ENCODE measurements at regions not wholly inside any gene's neighbourhood (a gene's known extent, or its start where the extent isn't known, plus 50 kb on each side); places are given as distances from the start of the nearest gene placed in this dataset.
A peak's percentile ranks its signal among the peaks of the same experiment; 100 is the strongest.
"Not testable (repeated sequence)": the region's sequence is repeated elsewhere in the genome, so short reads cannot be mapped to it uniquely, and the experiment has no call there.

DNA sequence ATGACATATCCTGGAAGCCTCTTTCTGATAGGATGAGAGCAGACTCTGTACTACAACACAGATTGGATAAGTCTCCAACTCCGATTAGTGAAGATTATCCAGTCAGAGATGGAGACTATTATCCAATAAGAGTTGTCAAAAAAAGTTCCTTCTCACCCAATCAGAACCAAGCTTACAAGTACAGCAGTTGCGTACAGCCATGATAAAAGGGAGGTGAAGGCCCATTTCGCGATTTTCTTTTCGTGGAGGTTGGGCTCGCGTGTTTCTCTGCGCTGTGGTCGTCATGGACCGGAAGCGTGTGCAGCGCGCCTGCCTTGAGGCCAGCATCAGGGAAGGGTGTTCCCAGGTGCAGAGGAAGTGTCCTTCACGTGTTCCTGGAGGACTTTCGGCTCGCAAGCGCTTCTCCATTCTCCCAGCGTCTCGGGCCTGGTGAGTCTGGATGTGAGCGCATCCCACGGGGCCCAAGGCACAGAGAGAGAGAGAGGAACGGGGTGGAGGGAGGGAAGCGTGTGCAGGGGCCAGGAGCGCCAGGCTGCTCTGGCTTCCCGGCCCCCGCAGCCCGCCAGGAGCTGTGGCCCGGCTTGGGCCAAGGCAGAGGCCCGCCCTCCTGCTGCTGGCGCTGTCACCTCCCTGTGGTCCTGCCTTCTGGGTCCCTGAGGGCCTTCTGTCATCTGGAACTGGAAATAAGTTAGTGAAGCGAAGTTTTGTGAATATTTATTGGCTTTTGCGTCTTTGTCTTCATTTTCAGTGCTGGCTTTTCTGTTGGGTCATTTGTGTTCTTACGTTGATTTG is 53.9 kb downstream of the CDRT15L2 start:
- H3K9me3 ChIP-seq; DNase-seq; H3K36me3 ChIP-seq; H3K4me3 ChIP-seq; H3K4me1 ChIP-seq; H3K27me3 ChIP-seq; intact Hi-C loops (cut with DNase I); H3K27ac ChIP-seq: not testable (repeated sequence)
- WGBS, 2 donors: 94% methylated on average over 33 of the region's 33 CpGs

DNA sequence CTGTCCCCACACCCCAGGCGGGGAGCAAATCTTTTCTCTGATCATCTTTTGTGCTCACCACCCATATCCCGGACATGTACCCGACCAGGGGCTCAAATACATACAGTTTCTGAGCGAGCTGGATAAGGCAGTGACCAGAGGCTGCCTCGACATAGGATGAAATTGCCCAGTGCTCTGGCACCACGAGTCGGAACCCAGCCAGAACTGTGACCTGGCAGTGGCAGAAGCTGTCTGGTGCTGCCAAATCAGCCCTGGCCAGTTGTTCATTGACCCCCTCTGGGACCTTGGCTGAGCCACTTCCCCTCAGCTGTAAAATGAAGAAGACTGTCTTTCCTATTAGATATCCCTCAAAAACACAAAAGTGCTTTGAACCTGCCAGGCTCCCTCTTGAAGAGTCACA is 60.6 kb downstream of the CDRT15L2 start:
- H3K9me3 ChIP-seq; H3K36me3 ChIP-seq; H3K4me1 ChIP-seq; intact Hi-C loops (cut with DNase I); H3K27ac ChIP-seq; H3K4me3 ChIP-seq; H3K27me3 ChIP-seq; DNase-seq: not testable (repeated sequence)
- 88 to 89% methylated on average over 7 of the region's 7 CpGs for WGBS, 2 donors

DNA sequence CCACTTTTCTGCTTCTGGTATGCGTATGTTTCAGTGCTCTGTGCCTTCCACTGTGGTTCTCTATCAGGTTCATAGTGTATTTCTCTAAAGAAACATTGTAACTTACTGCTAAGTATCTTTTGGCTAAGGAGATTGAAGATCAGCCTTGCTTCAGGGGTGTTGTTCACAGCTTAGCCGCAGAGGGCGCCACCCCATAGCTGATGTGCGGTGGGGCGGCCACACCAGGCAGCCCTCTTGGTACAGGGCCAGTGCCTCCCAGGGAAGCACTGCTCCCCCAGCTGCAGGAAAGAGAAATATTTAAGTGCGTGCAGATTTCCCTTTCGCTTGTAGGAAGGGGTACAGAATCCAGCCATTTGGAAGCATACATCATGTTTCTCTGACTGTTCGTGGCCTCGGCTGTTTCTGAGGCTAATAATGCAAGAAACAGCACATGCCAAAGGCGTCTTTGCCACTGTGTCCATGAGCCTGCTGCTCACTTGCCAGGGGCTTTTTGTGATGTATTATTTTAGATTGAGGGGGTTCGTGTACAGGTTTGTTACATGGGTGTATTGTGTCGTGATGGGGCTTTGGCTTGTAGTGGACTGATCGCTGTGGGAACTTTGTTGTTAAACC is 67.2 kb downstream of the CDRT15L2 start:
- WGBS, 2 donors: 46 to 54% methylated on average over 13 of the region's 13 CpGs

DNA sequence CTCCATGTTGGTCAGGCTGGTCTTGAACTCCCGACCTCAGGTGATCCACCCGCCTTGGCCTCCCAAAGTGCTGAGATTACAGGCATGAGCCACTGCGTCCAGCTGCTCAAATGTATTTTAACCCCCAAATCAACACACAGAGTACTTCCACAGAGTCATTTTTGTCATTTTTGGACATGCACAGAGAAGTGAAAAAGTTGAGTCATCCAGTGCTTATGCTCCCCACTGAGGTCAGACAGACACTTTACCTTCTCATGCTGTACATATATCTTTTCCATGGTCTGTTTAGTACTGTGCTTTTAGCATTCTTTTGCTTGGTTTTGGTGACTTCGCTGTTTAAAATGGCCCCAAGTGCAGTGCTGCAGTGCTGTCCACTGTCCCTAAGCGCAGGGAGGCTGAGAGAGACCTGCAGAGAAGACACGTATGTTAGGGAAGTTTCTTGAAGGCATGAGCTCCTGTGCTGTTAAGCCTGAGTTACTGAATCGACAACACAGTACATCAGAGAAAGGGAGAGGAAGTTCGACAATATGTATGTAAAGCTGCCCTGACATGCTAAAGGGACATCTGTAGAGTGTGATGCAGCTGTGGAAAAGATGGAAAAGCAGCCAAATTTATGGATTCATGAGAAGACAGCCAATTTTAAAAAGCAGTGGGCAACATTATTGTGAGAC is 69.7 kb downstream of the CDRT15L2 start:
- H3K27me3 ChIP-seq; H3K4me3 ChIP-seq; H3K27ac ChIP-seq; H3K4me1 ChIP-seq; intact Hi-C loops (cut with DNase I); DNase-seq; H3K36me3 ChIP-seq; H3K9me3 ChIP-seq: not testable (repeated sequence)
- 69 to 78% methylated on average over 8 of the region's 8 CpGs for WGBS, 2 donors

More for the DNA sequence above, 67.2 kb downstream of the CDRT15L2 start:
- H3K36me3 ChIP-seq; H3K27me3 ChIP-seq; intact Hi-C loops (cut with DNase I); H3K4me1 ChIP-seq; DNase-seq; H3K4me3 ChIP-seq; H3K9me3 ChIP-seq; H3K27ac ChIP-seq: not testable (repeated sequence)
- TF ChIP-seq, protein P1, sequence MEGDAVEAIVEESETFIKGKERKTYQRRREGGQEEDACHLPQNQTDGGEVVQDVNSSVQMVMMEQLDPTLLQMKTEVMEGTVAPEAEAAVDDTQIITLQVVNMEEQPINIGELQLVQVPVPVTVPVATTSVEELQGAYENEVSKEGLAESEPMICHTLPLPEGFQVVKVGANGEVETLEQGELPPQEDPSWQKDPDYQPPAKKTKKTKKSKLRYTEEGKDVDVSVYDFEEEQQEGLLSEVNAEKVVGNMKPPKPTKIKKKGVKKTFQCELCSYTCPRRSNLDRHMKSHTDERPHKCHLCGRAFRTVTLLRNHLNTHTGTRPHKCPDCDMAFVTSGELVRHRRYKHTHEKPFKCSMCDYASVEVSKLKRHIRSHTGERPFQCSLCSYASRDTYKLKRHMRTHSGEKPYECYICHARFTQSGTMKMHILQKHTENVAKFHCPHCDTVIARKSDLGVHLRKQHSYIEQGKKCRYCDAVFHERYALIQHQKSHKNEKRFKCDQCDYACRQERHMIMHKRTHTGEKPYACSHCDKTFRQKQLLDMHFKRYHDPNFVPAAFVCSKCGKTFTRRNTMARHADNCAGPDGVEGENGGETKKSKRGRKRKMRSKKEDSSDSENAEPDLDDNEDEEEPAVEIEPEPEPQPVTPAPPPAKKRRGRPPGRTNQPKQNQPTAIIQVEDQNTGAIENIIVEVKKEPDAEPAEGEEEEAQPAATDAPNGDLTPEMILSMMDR (IDR thresholded peaks at IDR 0.05): peak in 1 of 4 experiments; percentile 22

DNA sequence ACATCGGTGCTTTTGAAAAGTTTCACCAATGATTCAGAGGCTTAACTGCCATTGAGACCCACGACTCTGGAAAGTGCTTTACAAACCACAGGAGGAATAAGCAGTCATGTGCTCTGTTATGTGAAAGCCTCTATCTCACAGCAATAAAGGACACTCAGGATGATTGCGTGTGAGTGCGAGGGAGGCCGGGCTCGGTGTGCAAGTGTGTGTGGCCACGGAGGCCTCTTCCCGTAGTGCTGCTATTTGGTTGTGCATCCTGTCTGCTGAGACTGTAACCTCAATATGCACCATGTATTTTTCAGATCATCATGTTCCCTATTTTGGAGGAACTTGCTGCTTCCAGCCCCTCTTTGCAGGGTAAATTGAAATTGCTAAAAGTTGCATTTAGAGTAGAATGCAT is 71.5 kb downstream of the CDRT15L2 start:
- H3K4me1 ChIP-seq; DNase-seq; intact Hi-C loops (cut with DNase I); H3K36me3 ChIP-seq; H3K9me3 ChIP-seq; H3K4me3 ChIP-seq; H3K27ac ChIP-seq; H3K27me3 ChIP-seq: not testable (repeated sequence)
- 52 to 84% methylated on average over 8 of the region's 8 CpGs for WGBS, 2 donors

DNA sequence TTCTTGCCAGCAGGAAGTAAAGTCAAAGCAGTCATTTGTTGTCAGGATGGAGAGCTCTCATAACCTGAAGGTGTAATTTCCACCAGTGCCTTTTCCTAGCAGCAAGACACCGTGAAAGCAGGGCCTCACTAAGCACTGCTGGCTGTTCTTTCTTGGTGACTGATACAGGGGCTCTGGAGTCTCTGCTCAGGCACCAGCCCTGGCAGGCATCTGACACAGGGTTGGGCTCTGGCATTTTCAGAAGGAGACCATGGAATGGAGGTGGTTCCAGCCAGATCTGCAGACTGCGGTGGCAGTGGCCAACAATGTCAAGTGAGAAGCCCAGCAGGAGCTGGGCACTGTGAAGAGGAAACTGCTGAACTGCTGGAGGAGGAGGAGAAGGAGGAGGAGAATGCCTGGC is 72.2 kb downstream of the CDRT15L2 start:
- H3K4me3 ChIP-seq; intact Hi-C loops (cut with DNase I); H3K9me3 ChIP-seq; H3K27ac ChIP-seq; H3K36me3 ChIP-seq; H3K4me1 ChIP-seq; H3K27me3 ChIP-seq; DNase-seq: not testable (repeated sequence)
- WGBS, 2 donors: 49 to 66% methylated on average over 2 of the region's 2 CpGs

DNA sequence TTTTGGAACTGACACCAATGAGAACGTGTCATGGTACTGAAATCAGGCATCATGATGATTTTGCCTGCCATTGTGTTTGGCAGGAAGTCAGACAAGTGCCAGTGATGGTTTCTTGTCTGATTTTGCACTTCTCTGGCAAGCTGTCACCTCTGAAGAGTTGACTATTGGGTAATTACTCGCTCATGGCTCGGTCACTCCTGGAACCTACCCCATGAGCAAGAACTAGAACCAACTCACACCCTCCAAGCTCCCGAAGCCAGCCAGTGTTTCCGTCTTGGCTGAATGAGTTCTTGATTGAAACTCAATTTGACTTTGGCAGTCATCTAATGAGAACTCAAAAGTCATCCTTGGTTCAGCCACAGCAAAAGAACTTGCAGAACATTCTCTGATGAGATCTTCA is 73.9 kb downstream of the CDRT15L2 start:
- WGBS, 2 donors: 95 to 96% methylated on average over 4 to 5 of the region's 5 CpGs
- intact Hi-C loops (cut with DNase I); H3K27me3 ChIP-seq: not testable (repeated sequence)

DNA sequence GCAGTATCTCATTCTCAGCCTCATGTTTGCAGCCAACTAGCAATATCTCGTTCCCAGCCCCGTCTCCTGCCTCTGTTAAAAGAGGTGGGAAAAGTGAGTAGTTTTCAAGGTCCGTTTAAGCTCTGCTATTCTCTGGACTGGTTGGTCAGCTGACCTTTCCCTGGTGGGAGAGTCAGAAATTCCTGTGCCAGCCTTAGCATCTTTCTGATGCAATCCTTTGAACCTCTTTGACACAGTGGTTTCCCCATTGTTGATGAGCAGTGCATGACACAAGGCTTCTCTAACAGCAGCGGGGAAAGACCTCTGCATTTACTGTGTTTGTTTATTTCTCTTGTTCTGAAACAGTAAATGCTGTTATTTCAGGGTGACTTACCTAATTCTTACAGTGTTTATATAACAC is 74.6 kb downstream of the CDRT15L2 start:
- DNase-seq; intact Hi-C loops (cut with DNase I); H3K27ac ChIP-seq; H3K9me3 ChIP-seq; H3K27me3 ChIP-seq; H3K4me3 ChIP-seq; H3K4me1 ChIP-seq; H3K36me3 ChIP-seq: not testable (repeated sequence)
- 76 to 86% methylated on average over 4 of the region's 4 CpGs for WGBS, 2 donors

More for the DNA sequence above, 73.9 kb downstream of the CDRT15L2 start:
- not testable (repeated sequence) for H3K4me3 ChIP-seq, H3K9me3 ChIP-seq, H3K4me1 ChIP-seq, H3K27ac ChIP-seq, DNase-seq, H3K36me3 ChIP-seq

DNA sequence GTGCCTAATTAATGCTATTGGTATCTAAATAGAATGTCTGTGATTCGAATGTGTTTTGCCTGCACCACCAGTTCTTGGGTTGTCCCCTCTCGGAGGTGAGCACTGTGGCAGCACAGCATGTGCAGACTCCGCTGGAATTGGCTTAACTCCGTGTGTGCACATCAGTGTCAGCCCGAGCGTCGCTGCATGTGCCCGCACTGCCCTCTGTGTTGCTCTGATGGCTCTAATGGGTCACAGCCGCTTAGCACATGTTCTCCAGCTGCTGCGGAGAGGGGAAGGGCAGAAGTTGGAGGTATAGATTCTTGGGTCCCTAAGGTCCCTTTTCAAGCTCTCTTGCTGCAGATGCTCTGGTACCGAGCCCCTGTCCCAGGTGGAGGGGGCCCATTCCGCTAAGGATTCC is 75.1 kb downstream of the CDRT15L2 start:
- H3K4me1 ChIP-seq; H3K36me3 ChIP-seq; H3K4me3 ChIP-seq; intact Hi-C loops (cut with DNase I); DNase-seq; H3K27ac ChIP-seq; H3K27me3 ChIP-seq; H3K9me3 ChIP-seq: not testable (repeated sequence)
- WGBS, 2 donors: 84 to 86% methylated on average over 8 to 9 of the region's 12 CpGs

DNA sequence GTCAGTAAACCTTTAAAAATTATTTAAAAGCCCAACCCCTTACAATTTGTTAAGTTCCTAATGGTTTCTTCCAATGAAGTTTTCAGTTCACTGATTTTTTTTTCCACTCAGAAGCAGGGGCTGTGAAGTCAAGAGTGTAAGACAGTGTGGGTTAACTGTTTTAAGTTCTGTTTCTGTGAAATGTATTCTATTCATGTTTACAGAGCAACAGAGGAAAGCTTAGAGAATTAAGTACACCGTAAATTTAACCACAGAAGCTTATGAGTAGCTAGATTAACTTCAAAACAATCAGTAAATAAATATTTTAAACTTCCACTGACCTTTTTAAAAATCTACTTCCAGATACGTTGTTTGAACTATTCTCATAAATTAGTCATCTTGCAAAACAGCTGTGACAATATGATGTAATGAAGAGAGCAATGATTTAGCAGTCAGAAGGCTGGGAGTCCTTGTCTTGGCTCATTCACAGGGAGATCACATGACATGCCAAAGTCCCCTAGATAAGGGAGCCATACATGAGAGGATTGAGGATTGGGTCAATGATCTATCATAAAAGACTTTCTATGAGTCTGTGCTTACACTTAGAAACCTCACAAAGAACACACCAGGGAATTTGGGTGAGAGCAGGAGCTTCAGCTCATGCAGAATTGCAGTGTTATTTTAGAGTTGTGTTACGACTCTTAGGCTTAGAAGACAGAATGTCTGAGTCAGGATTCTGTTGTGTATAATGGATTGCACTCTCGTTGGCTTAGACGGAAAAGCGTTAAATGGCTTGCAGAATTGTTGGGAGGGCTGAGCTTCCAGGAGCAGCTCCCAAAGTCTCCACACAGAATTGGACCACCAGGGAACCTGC is 85.8 kb downstream of the CDRT15L2 start:
- H3K9me3 ChIP-seq; intact Hi-C loops (cut with DNase I); H3K36me3 ChIP-seq; H3K4me1 ChIP-seq; H3K4me3 ChIP-seq; H3K27ac ChIP-seq; DNase-seq; H3K27me3 ChIP-seq: not testable (repeated sequence)
- WGBS, 2 donors: 12 to 51% methylated on average over 4 to 5 of the region's 6 CpGs

DNA sequence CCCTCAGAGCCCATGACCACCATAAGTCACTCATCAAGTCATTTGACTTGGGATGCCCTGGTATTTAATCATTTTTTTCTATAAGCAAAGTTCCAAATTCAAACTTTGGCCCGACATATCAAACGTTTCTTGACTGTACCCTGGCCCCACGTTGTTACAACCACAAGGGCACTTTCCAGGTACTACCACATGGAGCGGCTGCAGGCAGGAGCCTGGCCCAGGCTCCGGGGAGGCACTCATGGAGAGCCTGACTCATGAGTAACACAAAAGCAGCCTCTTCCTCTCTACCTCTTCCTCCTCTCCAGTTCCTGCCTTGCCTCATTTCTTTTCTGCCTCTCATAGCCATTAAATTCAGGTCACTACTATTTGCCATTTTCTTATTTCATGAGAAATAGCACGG is 87.2 kb downstream of the CDRT15L2 start:
- WGBS, 2 donors: 81 to 89% methylated on average over 6 of the region's 6 CpGs
- H3K27me3 ChIP-seq; H3K4me3 ChIP-seq; DNase-seq; H3K4me1 ChIP-seq; H3K27ac ChIP-seq; H3K9me3 ChIP-seq; intact Hi-C loops (cut with DNase I); H3K36me3 ChIP-seq: not testable (repeated sequence)
